Kidney (tissue), 13 donors: ENCODE measurements at regions not wholly inside any gene's neighbourhood (a gene's known extent, or its start where the extent isn't known, plus 50 kb on each side); places are given as distances from the start of the nearest gene placed in this dataset.

Source experiments
- DNase-seq, 5 donors: peaks; one replicate each; pipeline ENCODE4 v3.0.0-alpha.2; 2013 to 2020
- FAIRE-seq: peaks from 2 replicates; lab custom pipeline; 2012; peaks lifted over from hg19 to GRCh38; lab: Jason Lieb, UNC
- H3K27ac ChIP-seq, 2 donors: one replicate each; pipeline ENCODE4 v1.7.0; 2013; ENCODE audit warnings: low read depth in 2 of 2, low read length in 2 of 2, inconsistent platforms in 1 of 2
- H3K27me3 ChIP-seq: one replicate; pipeline ENCODE4 v1.7.1; 2013; ENCODE audit warnings: low read length, inconsistent platforms; ENCODE audit not compliant: control insufficient read depth, insufficient read depth
- H3K36me3 ChIP-seq, 3 donors: one replicate each; pipeline versions ENCODE4 v1.7.0 to v1.7.1; 2013; ENCODE audit warnings: low read length in 3 of 3, control low read depth in 1 of 3, inconsistent platforms in 1 of 3; ENCODE audit not compliant: insufficient read depth in 3 of 3, control insufficient read depth in 2 of 3
- H3K4me1 ChIP-seq, 3 donors: one replicate each; pipeline versions ENCODE4 v1.7.0 to v1.7.1; 2013; ENCODE audit warnings: low read length in 3 of 3, inconsistent platforms in 1 of 3, low read depth in 1 of 3; ENCODE audit not compliant: control insufficient read depth in 2 of 3, insufficient read depth in 2 of 3
- H3K4me3 ChIP-seq, 3 donors: one replicate each; pipeline versions ENCODE4 v1.7.0 to v1.8.1; 2013; ENCODE audit warnings: low read length in 3 of 3, control low read depth in 1 of 3, inconsistent platforms in 1 of 3
- H3K9ac ChIP-seq, 3 donors: one replicate each; pipeline versions ENCODE4 v1.7.0 to v1.7.1; 2013; ENCODE audit warnings: low read length in 3 of 3, control low read depth in 1 of 3, inconsistent platforms in 1 of 3
- H3K9me3 ChIP-seq, 3 donors: one replicate each; pipeline versions ENCODE4 v1.7.0 to v1.7.1; 2013; ENCODE audit warnings: low read length in 3 of 3, control low read depth in 1 of 3, inconsistent platforms in 1 of 3; ENCODE audit not compliant: control insufficient read depth in 2 of 3, insufficient read depth in 1 of 3
- CTCF ChIP-seq: IDR thresholded peaks from 3 replicates; pipeline ENCODE4 v1.5.1; 2012; ENCODE audit warnings: mild to moderate bottlenecking, moderate library complexity, borderline replicate concordance; ENCODE audit not compliant: insufficient read depth; ENCODE audit errors: extremely low read depth
- intact Hi-C: fragments of 100-400 bp; cut with DNase I; formaldehyde crosslinking; loops from one replicate; pipeline ENCODE4 v1.11.1; 2022
- donor health status: control.
- donor health status: control.
- donor health status: control.
- donor health status: control.
- donor health status: control.
- donor health status: DM: yes; HTN: yes; CAD: no.
- donor health status: Normal renal cell carcinoma (clear cell type).

GRCh38 chr5:110043025-110043424, 353.3 kb downstream of the MAN2A1 start:
- no peaks in the 10 kb centered on the region for H3K36me3 ChIP-seq
- DNase-seq: no peak
- peaks cover 0 to 4% (median 0%) of the 10 kb centered on the region in 3 donors for H3K9me3 ChIP-seq
- H3K4me3 ChIP-seq: no peak overlapping the region
- no peak overlapping the region for H3K27ac ChIP-seq
- H3K9ac ChIP-seq: no peak overlapping the region
- no peak for TF ChIP-seq CTCF
- H3K27me3 ChIP-seq: no peaks in the 10 kb centered on the region
- FAIRE-seq: no peak
- intact Hi-C loops: no loop called here
- no peaks in the 10 kb centered on the region for H3K4me1 ChIP-seq

GRCh38 chr5:110045158-110045557, 355.4 kb downstream of the MAN2A1 start:
- Histone ChIP-seq H3K36me3 (no peaks in the 10 kb centered on the region), H3K27me3 (no peaks in the 10 kb centered on the region), H3K27ac (no peak overlapping the region), H3K4me3 (no peak overlapping the region), H3K9me3 (peaks cover 0 to 4% (median 0%) of the 10 kb centered on the region in 3 donors), H3K9ac (no peak overlapping the region), H3K4me1 (no peaks in the 10 kb centered on the region)
- DNase-seq (no peak), FAIRE-seq (no peak)
- no peak for TF ChIP-seq CTCF
- intact Hi-C loops: no loop called here

GRCh38 chr5:110048491-110048890, 358.8 kb downstream of the MAN2A1 start:
- intact Hi-C loops: no loop called here
- H3K36me3 ChIP-seq: no peaks in the 10 kb centered on the region
- H3K4me3 ChIP-seq: no peak overlapping the region
- no peak overlapping the region for H3K9ac ChIP-seq
- H3K4me1 ChIP-seq: no peaks in the 10 kb centered on the region
- H3K9me3 ChIP-seq: no peaks in the 10 kb centered on the region
- DNase-seq (peak in 1 of 5 donors; percentile 12), FAIRE-seq (no peak)
- no peak for TF ChIP-seq CTCF
- no peak overlapping the region for H3K27ac ChIP-seq
- H3K27me3 ChIP-seq: no peaks in the 10 kb centered on the region

GRCh38 chr5:110049816-110050215, 360.1 kb downstream of the MAN2A1 start:
- DNase-seq (no peak), FAIRE-seq (no peak)
- no peaks in the 10 kb centered on the region for H3K9me3 ChIP-seq
- H3K9ac ChIP-seq: no peak overlapping the region
- H3K27me3 ChIP-seq: no peaks in the 10 kb centered on the region
- TF ChIP-seq CTCF: no peak
- intact Hi-C loops: no loop called here
- no peaks in the 10 kb centered on the region for H3K36me3 ChIP-seq
- peaks cover 0 to 2% (median 0%) of the 10 kb centered on the region in 3 donors for H3K4me1 ChIP-seq
- H3K27ac ChIP-seq: no peak overlapping the region
- no peak overlapping the region for H3K4me3 ChIP-seq
